Left ventricle myocardium inferior (tissue), 1 donor: ENCODE measurements at regions not wholly inside any gene's neighbourhood (a gene's known extent, or its start where the extent isn't known, plus 50 kb on each side); places are given as distances from the start of the nearest gene placed in this dataset.
A peak's percentile ranks its signal among the peaks of the same experiment; 100 is the strongest.

Experiments
- DNase-seq: peaks from one replicate; pipeline ENCODE4 v3.0.0-alpha.2; 2020
- H3K27ac ChIP-seq: fragments of 200-600 bp; replicated peaks from 2 replicates; pipeline ENCODE4 v1.8.0; 2021
- H3K27me3 ChIP-seq: fragments of 200-600 bp; 2 replicates; pipeline ENCODE4 v1.8.0; 2021; ENCODE audit warnings: low read depth
- H3K36me3 ChIP-seq: fragments of 200-600 bp; 2 replicates; pipeline ENCODE4 v1.8.0; 2021
- H3K4me1 ChIP-seq: fragments of 200-600 bp; 2 replicates; pipeline ENCODE4 v1.8.0; 2021
- H3K4me3 ChIP-seq: fragments of 200-600 bp; 2 replicates; pipeline ENCODE4 v1.8.0; 2021; ENCODE audit warnings: mild to moderate bottlenecking, moderate library complexity
- H3K9me3 ChIP-seq: fragments of 200-600 bp; replicated peaks from 2 replicates; pipeline ENCODE4 v1.8.0; 2021
- intact Hi-C: fragments of 100-400 bp; cut with micrococcal nuclease; formaldehyde crosslinking; loops from one replicate; pipeline ENCODE4 v1.11.0; 2022
- TF ChIP-seq, protein P1 (sequence below): fragments of 200-600 bp; IDR thresholded peaks from 2 replicates; pipeline ENCODE4 v1.8.0; 2021; ENCODE audit warnings: antibody characterized with exemption, mild to moderate bottlenecking, borderline replicate concordance
- donor health status: DM: no; HTN: yes; CAD: no; lungs with severe emphysema.

GRCh38 chr6:21970569-21971300 is 326.1 kb downstream of the PRL start:
- intact Hi-C loops, result no loop called here
- H3K9me3 ChIP-seq, result peaks cover 4% of the 10 kb centered on the region
- no peak for DNase-seq
- H3K27me3 ChIP-seq, result no peaks in the 10 kb centered on the region
- TF ChIP-seq, protein P1, sequence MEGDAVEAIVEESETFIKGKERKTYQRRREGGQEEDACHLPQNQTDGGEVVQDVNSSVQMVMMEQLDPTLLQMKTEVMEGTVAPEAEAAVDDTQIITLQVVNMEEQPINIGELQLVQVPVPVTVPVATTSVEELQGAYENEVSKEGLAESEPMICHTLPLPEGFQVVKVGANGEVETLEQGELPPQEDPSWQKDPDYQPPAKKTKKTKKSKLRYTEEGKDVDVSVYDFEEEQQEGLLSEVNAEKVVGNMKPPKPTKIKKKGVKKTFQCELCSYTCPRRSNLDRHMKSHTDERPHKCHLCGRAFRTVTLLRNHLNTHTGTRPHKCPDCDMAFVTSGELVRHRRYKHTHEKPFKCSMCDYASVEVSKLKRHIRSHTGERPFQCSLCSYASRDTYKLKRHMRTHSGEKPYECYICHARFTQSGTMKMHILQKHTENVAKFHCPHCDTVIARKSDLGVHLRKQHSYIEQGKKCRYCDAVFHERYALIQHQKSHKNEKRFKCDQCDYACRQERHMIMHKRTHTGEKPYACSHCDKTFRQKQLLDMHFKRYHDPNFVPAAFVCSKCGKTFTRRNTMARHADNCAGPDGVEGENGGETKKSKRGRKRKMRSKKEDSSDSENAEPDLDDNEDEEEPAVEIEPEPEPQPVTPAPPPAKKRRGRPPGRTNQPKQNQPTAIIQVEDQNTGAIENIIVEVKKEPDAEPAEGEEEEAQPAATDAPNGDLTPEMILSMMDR, result no peak
- H3K27ac ChIP-seq, result peak overlapping the region; percentile 53
- no peaks in the 10 kb centered on the region for H3K36me3 ChIP-seq
- peak overlapping the region; percentile 13 for H3K4me3 ChIP-seq
- peaks cover 19% of the 10 kb centered on the region for H3K4me1 ChIP-seq

- DNase-seq, result no peak
- TF ChIP-seq, protein P1, result no peak
These were observed 325.3 kb downstream of the PRL start for GRCh38 chr6:21971541-21971940.

GRCh38 chr6:21972516-21972915 is 324.3 kb downstream of the PRL start:
- TF ChIP-seq, protein P1, result no peak
- no peak overlapping the region for H3K4me3 ChIP-seq
- no peak overlapping the region for H3K27ac ChIP-seq
- peaks cover 4% of the 10 kb centered on the region for H3K9me3 ChIP-seq
- no peak for DNase-seq
- H3K36me3 ChIP-seq, result no peaks in the 10 kb centered on the region
- no peaks in the 10 kb centered on the region for H3K27me3 ChIP-seq
- H3K4me1 ChIP-seq, result peaks cover 17% of the 10 kb centered on the region
- intact Hi-C loops, result no loop called here

More at GRCh38 chr6:21971541-21971940, 325.3 kb downstream of the PRL start:
- Histone ChIP-seq H3K9me3 (peaks cover 4% of the 10 kb centered on the region), H3K4me3 (no peak overlapping the region), H3K36me3 (no peaks in the 10 kb centered on the region), H3K27ac (peak overlapping the region; percentile 53), H3K27me3 (no peaks in the 10 kb centered on the region), H3K4me1 (peaks cover 19% of the 10 kb centered on the region)
- intact Hi-C loops, result no loop called here

DNA sequence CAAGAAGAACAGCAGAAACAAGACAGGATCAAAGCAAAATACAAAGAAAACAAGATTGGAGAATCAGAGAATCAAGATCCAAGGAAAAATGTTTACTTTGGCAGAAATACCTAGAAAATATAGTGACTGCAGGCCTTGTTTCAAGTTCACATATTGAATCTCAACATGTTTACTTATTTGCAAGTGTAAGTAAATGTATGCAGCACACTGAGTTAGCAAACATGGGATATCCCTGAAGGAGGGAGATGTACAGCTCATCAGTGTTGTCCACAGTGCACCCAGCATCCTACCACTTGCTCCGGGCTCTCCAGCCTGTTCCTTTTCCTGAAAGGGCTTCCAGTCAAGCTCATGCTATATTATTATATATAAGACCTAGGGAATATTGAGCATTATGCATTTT is 319.5 kb downstream of the PRL start:
- intact Hi-C loops, result no loop called here
- no peak for DNase-seq
- H3K4me3 ChIP-seq, result no peak overlapping the region
- no peaks in the 10 kb centered on the region for H3K36me3 ChIP-seq
- no peaks in the 10 kb centered on the region for H3K4me1 ChIP-seq
- no peaks in the 10 kb centered on the region for H3K27me3 ChIP-seq
- peaks cover 13% of the 10 kb centered on the region for H3K9me3 ChIP-seq
- H3K27ac ChIP-seq, result no peak overlapping the region
- TF ChIP-seq, protein P1, result no peak

DNA sequence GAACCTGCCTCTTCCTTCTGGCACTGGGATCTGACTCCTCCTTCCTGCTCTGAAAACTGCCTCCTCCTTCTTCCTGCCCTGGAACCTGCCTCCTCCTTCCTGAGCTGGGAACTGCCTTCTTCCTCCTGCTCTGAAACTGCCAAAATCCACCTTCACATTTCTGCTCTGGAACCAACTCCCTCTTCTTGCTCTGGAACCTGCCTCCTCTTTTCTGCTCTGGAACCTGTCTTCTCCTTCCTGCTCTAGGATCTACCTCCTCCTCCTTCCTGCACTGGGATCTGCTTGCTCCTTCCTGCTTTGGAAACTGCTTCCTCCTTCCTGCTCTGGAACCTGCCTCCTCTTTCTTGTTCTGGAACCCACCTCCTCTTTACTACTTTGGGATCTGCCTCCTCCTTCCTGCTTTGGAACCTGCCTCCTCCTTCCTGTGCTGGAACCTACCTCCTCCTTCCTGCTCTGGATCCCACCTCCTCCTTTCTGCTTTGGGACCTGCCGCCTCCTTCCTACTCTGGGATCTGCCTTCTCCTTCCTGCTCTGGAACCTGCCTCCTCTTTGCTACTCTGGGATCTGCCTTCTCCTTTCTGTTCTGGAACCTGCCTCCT is 315.5 kb downstream of the PRL start:
- H3K9me3 ChIP-seq, result peaks cover 9% of the 10 kb centered on the region
- peak overlapping the region; percentile 54 for H3K27ac ChIP-seq
- DNase-seq, result no peak
- H3K4me3 ChIP-seq, result no peak overlapping the region
- H3K36me3 ChIP-seq, result no peaks in the 10 kb centered on the region
- intact Hi-C loops, result loop anchor here (5.0 kb wide), 1 partner anchor 101 kb away; no protein-coding TSS in a partner anchor
- no peaks in the 10 kb centered on the region for H3K27me3 ChIP-seq
- TF ChIP-seq, protein P1, result no peak
- H3K4me1 ChIP-seq, result peaks cover 17% of the 10 kb centered on the region
